Sigmoid colon (tissue), 4 donors: ENCODE measurements at regions not wholly inside any gene's neighbourhood (a gene's known extent, or its start where the extent isn't known, plus 50 kb on each side); places are given as distances from the start of the nearest gene placed in this dataset.

ENCODE experiments used
- POLR2A ChIP-seq, 2 donors: fragments of 450-650 bp; IDR thresholded peaks; one replicate each; pipeline ENCODE4 v1.6.1; 2016; ENCODE audit warnings: antibody characterized with exemption in 2 of 2, mild to moderate bottlenecking in 2 of 2, moderate library complexity in 2 of 2
- POLR2AphosphoS5 ChIP-seq, 4 donors: sonication (generic); formaldehyde crosslinking; IDR thresholded peaks; one replicate each; pipeline ENCODE4 v1.6.1; 2017; ENCODE audit warnings: antibody characterized with exemption in 4 of 4
- TF ChIP-seq, protein P1 (sequence below), 4 experiments: fragments of 450-650 bp in 3 of 4; fragments of 200-600 bp in 1 of 4; IDR thresholded peaks; one replicate each; pipeline ENCODE4 v1.5.1; 2016 to 2019; ENCODE audit warnings: antibody characterized with exemption in 4 of 4, mild to moderate bottlenecking in 3 of 4, moderate library complexity in 2 of 4

DNA sequence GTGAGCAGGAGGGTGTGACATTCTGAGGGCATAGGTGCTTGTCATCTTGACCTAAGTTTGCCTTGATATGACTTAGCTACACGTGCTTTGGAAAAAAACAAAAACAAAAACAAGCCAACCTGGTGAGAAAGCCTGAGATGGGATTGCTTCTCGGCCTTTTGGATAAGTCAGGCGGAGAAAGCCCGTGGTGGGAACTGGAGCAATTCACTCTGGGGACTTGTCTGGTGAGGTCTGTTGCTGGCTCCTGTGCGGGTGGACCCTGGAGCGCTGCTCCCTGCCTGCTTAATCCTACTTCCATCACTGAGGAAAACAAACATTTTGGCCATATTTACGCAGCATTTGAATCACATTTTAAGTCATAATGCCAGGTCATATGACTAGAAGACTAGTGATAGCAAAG lies 100.3 kb downstream of the SNX19 start:
- TF ChIP-seq, protein P1, sequence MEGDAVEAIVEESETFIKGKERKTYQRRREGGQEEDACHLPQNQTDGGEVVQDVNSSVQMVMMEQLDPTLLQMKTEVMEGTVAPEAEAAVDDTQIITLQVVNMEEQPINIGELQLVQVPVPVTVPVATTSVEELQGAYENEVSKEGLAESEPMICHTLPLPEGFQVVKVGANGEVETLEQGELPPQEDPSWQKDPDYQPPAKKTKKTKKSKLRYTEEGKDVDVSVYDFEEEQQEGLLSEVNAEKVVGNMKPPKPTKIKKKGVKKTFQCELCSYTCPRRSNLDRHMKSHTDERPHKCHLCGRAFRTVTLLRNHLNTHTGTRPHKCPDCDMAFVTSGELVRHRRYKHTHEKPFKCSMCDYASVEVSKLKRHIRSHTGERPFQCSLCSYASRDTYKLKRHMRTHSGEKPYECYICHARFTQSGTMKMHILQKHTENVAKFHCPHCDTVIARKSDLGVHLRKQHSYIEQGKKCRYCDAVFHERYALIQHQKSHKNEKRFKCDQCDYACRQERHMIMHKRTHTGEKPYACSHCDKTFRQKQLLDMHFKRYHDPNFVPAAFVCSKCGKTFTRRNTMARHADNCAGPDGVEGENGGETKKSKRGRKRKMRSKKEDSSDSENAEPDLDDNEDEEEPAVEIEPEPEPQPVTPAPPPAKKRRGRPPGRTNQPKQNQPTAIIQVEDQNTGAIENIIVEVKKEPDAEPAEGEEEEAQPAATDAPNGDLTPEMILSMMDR (IDR thresholded peaks at IDR 0.05), result no peak
- TF ChIP-seq POLR2A (IDR thresholded peaks at IDR 0.05), result no peak
- no peak for TF ChIP-seq POLR2AphosphoS5 (IDR thresholded peaks at IDR 0.05)
